Renal cortex interstitium (tissue), 11 donors: ENCODE measurements at regions not wholly inside any gene's neighbourhood (a gene's known extent, or its start where the extent isn't known, plus 50 kb on each side); places are given as distances from the start of the nearest gene placed in this dataset.

Experiments used
- DNase-seq, 11 donors: peaks; one replicate each; pipeline ENCODE4 v3.0.0-alpha.2; 2013; ENCODE audit warnings: low read depth in 9 of 11, low spot score in 4 of 11; ENCODE audit errors: extremely low read depth in 1 of 11

DNA sequence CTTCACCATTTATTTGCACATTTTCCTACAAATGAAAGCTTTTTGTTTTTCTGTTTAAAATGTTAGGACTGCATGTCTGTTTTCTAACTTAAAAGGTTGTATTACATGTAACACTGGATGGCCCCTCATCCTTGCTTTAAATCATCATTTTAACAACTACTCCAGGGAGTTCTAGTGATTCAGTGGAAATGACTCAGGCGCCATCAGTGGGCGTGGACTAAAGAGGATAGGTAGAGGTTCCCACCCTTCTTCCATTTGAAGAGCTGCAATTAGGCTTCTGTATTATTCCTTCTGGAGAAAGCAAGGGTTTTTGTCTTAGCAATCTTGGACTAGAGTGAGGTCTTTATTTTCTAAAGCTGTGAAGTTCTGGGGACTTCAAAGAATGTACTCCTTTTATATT is 213.7 kb downstream of the TMEM38B start:
- no peak for DNase-seq

GRCh38 chr9:105911104-105911911 is 217.0 kb downstream of the TMEM38B start:
- peak in 1 of 11 donors; percentile 28 for DNase-seq

GRCh38 chr9:105912157-105912862 is 218.0 kb downstream of the TMEM38B start:
- no peak for DNase-seq

DNA sequence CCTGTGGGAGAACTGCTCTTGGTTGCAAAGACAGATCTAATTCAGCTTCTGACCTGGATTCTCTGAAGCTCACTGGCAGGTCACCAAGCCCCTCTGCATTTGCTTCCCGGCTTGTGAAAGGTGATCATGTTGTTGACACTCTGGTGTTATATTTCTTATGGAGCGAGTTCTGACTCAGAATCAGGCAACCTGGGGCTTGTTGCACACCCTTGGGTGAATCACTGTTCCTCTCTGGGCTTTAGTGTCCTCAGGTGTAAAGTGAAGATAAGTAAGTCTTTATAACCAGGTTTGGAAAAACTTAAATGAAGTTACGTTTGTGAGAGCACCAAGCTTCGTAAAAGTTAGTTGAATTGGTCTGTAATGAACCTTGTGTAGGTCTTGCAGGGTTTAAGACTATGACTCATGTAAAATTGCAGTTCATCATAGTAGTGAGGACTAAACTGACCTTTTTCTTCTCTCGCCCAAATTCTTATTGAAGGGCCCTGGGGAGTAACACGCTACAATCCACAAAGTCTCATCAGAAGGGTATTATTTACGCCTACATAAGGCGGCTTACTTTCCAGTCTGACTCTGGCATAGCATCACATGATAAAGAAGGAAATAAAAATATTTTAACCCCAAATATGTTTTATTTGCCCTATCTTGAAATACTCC is 218.6 kb downstream of the TMEM38B start:
- no peak for DNase-seq

- DNase-seq, result no peak
Observed at GRCh38 chr9:105921057-105921726, 226.9 kb downstream of the TMEM38B start.

- no peak for DNase-seq
Observed at GRCh38 chr9:105928416-105928815, 234.1 kb downstream of the TMEM38B start.

DNA sequence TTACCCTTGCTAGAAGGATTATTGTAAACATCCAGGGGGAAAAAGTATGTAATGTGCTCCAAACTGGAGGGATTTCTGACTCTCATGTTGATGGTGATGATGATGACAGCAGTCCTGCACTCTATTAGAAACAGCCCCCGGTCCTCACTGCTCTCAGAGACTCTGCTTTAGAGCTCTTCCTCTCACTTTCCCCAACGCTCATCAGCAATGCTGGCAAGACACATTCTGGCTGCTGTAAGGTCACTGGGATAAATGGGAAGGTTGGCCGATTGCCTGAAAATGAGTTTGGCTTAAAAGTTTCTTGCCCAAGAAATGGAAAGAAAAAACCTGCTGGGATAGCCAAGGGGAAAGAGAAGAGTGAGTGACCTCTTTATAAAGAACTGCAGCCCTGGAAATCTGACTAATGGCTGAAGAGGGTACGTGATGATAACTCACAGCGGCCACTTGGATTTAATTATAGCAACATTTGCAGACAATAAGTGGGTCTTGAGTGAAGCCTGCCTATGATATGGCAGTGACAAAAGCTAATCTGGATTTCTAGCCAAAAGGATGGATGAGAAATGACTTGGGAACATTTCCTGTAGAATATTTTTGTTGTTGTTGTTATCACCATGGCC is 235.8 kb downstream of the TMEM38B start:
- no peak for DNase-seq

GRCh38 chr9:105932276-105932675 is 237.9 kb downstream of the TMEM38B start:
- DNase-seq, result no peak

- no peak for DNase-seq
Observed at GRCh38 chr9:105950448-105950847, 256.1 kb downstream of the TMEM38B start.

- no peak for DNase-seq
Observed at GRCh38 chr9:105950894-105951293, 256.6 kb downstream of the TMEM38B start.

GRCh38 chr9:105954517-105954916 is 260.2 kb downstream of the TMEM38B start:
- DNase-seq, result no peak

- no peak for DNase-seq
Observed at GRCh38 chr9:105957830-105958229, 263.5 kb downstream of the TMEM38B start.

DNA sequence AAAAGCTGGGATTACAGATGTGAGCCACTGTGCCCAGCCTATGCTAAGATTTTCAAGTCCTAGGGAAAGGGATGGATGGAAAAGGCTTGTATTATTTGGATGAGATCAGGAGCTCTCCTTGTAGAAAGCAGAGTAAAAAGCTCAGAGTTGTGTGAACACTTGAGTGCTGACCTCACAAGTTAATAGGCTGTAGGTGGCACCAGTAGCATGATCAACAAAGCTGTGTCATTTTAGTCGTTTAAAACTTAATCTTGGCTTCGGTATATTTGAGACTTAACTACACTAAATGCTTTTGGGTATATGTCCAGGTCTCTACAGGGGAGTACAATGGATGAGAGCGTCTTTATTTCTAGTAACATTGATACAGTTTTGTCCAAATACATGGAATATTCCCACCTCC is 264.2 kb downstream of the TMEM38B start:
- no peak for DNase-seq

DNA sequence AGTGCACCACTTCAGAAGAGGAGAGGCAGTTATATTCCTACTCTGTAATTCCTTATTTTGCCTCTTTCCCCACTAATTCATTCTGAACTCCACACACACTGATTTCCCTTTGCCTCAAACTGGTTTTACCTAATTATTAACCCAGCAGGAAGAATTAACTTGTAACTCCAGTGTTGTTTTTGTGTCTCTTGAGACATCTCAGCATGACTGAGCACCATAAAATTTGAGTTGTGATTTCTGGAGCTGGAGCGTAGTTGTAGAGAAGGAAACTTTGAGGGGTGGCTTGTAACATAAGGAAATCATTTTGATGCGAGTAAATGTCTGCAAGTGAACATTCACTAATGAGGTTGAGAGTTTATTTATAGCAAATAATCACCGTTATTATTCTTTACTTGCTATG is 265.2 kb downstream of the TMEM38B start:
- peak in 9 of 11 donors; percentile 40 to 85 (median 55) for DNase-seq

GRCh38 chr9:105963343-105964099 is 269.2 kb downstream of the TMEM38B start:
- no peak for DNase-seq

DNA sequence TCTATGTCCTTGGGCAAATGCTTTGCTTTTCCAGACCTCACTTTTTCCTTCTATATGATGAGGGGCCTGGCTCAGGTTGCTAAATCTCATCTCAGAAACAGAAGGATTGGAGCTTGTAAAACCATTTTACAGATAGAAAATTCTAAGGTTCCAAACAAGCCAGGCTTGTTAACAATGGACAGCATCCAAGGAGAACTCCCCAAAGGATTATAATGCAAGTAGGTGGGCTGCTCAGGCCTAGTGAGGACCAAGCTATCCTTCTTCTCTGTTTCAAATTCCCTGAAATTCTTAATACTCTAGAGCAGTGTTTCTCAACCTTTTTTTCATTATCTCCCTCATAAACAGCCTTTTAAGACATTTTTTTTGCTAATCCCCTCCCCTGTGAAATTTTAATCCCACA is 269.8 kb downstream of the TMEM38B start:
- no peak for DNase-seq

GRCh38 chr9:105966834-105967233 is 272.5 kb downstream of the TMEM38B start:
- no peak for DNase-seq

DNA sequence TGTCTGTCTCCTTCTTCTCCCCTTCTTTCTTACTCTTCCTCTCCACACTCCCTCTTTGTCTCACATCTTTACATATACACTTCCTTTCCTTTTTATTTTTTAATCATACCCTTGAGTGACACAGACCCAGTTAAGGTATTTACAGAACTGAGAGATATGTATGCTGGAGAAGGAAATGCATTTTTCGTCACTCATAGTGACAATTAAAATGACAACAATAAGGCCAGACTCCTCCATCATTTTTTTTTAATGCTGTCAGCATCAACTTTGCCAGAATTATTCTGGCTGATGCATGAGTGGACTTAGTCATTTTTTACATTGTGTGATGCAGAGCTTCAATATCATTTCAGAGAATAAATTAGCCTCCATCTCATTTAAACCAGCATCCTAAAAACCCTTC is 272.9 kb downstream of the TMEM38B start:
- no peak for DNase-seq
